ENCODE measurements at regions not wholly inside any gene's neighbourhood (a gene's known extent, or its start where the extent isn't known, plus 50 kb on each side); places are given as distances from the start of the nearest gene placed in this dataset.

DNA sequence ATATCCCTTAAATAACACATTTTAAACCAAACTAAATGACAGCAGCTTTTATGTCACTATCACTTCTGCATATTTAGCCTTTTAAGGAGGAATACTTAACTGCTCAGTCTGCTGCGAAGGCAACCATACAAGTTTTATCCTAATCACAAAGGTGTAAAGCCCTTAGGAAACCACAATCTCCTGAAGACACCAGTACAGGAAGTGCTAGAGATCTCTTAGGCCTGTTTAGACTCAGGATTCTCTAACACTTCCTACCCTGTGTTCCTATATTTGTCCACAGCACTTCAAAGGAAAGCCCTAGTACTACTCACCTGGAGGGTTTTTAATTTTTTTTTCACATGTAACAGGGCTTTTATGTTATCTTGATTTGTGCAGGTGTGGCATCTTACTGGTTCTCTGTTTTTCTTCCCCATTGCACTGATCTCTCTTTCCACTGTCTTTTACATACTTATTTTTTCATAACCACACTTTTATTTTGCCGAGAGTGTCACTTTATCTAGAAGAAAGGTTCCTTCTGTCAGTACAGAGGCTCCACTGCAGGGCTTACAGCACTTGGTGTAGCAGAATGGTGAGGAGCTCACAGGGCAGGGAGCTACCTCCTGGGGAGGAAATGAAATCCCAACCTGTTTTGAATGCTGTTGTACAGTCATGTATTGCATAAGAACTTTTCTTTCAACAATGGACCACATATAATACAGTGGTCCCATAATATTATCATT lies 1060.6 kb upstream of the ACO1 start:
- TF ChIP-seq PHF21A (IDR thresholded peaks at IDR 0.05; ENCODE audit: borderline replicate concordance, low read depth): no peak
- TF ChIP-seq, protein P1, sequence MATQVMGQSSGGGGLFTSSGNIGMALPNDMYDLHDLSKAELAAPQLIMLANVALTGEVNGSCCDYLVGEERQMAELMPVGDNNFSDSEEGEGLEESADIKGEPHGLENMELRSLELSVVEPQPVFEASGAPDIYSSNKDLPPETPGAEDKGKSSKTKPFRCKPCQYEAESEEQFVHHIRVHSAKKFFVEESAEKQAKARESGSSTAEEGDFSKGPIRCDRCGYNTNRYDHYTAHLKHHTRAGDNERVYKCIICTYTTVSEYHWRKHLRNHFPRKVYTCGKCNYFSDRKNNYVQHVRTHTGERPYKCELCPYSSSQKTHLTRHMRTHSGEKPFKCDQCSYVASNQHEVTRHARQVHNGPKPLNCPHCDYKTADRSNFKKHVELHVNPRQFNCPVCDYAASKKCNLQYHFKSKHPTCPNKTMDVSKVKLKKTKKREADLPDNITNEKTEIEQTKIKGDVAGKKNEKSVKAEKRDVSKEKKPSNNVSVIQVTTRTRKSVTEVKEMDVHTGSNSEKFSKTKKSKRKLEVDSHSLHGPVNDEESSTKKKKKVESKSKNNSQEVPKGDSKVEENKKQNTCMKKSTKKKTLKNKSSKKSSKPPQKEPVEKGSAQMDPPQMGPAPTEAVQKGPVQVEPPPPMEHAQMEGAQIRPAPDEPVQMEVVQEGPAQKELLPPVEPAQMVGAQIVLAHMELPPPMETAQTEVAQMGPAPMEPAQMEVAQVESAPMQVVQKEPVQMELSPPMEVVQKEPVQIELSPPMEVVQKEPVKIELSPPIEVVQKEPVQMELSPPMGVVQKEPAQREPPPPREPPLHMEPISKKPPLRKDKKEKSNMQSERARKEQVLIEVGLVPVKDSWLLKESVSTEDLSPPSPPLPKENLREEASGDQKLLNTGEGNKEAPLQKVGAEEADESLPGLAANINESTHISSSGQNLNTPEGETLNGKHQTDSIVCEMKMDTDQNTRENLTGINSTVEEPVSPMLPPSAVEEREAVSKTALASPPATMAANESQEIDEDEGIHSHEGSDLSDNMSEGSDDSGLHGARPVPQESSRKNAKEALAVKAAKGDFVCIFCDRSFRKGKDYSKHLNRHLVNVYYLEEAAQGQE (IDR thresholded peaks at IDR 0.05; ENCODE audit: borderline replicate concordance): no peak
- TF ChIP-seq, protein P1 (CRISPR knock-in tag; IDR thresholded peaks at IDR 0.05; ENCODE audit: low read depth): no peak
- no peak for TF ChIP-seq ZNF217 (CRISPR knock-in tag; IDR thresholded peaks at IDR 0.05)
- TF ChIP-seq SMAD1 (IDR thresholded peaks at IDR 0.05; ENCODE audit: low read depth, low read length, partially characterized antibody): no peak
- TF ChIP-seq PHB2 (IDR thresholded peaks at IDR 0.05; ENCODE audit: low read depth): no peak
- TF ChIP-seq ZNF224 (CRISPR knock-in tag; IDR thresholded peaks at IDR 0.05): no peak
- TF ChIP-seq, protein P2, sequence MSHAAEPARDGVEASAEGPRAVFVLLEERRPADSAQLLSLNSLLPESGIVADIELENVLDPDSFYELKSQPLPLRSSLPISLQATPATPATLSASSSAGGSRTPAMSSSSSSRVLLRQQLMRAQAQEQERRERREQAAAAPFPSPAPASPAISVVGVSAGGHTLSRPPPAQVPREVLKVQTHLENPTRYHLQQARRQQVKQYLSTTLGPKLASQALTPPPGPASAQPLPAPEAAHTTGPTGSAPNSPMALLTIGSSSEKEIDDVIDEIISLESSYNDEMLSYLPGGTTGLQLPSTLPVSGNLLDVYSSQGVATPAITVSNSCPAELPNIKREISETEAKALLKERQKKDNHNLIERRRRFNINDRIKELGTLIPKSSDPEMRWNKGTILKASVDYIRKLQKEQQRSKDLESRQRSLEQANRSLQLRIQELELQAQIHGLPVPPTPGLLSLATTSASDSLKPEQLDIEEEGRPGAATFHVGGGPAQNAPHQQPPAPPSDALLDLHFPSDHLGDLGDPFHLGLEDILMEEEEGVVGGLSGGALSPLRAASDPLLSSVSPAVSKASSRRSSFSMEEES (CRISPR knock-in tag; IDR thresholded peaks at IDR 0.05): no peak
- TF ChIP-seq POLR2AphosphoS5 (IDR thresholded peaks at IDR 0.05; ENCODE audit: control insufficient read depth, insufficient read depth, low read depth, low read length): no peak
- no peak for TF ChIP-seq TAF1 (IDR thresholded peaks at IDR 0.05; ENCODE audit: control insufficient read depth, extremely low read depth, insufficient read depth, low read length, severe bottlenecking)
- TF ChIP-seq, protein P3, sequence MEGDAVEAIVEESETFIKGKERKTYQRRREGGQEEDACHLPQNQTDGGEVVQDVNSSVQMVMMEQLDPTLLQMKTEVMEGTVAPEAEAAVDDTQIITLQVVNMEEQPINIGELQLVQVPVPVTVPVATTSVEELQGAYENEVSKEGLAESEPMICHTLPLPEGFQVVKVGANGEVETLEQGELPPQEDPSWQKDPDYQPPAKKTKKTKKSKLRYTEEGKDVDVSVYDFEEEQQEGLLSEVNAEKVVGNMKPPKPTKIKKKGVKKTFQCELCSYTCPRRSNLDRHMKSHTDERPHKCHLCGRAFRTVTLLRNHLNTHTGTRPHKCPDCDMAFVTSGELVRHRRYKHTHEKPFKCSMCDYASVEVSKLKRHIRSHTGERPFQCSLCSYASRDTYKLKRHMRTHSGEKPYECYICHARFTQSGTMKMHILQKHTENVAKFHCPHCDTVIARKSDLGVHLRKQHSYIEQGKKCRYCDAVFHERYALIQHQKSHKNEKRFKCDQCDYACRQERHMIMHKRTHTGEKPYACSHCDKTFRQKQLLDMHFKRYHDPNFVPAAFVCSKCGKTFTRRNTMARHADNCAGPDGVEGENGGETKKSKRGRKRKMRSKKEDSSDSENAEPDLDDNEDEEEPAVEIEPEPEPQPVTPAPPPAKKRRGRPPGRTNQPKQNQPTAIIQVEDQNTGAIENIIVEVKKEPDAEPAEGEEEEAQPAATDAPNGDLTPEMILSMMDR (IDR thresholded peaks at IDR 0.05 in 2 of 3, conservative IDR thresholded peaks at IDR 0.05 in 1 of 3; ENCODE audit: insufficient read depth in 2 of 3, low read depth in 1 of 3, low read length in 3 of 3): no peak
- TF ChIP-seq EZH2 (IDR thresholded peaks at IDR 0.05; ENCODE audit: borderline replicate concordance, low read depth, low read length): no peak
- TF ChIP-seq ZNF239 (CRISPR knock-in tag; IDR thresholded peaks at IDR 0.05): no peak

Data from K562 (cell line).